ENCODE measurements at regions not wholly inside any gene's neighbourhood (a gene's known extent, or its start where the extent isn't known, plus 50 kb on each side); places are given as distances from the start of the nearest gene placed in this dataset.

GRCh38 chr12:126557659-126558058, 1492.4 kb downstream of the AACS start:
- TF ChIP-seq CTCF (IDR thresholded peaks at IDR 0.05; ENCODE audit: low read length) (no peak), EZH2 (IDR thresholded peaks at IDR 0.05; ENCODE audit: borderline replicate concordance, low read length) (no peak)
- no peaks in the 10 kb centered on the region for H3K9me2 ChIP-seq (ENCODE audit: low read depth, low read length)
- no peaks in the 10 kb centered on the region for H3K9me3 ChIP-seq (ENCODE audit: low read length)
- H3K79me2 ChIP-seq (ENCODE audit: insufficient read depth, low read length), result no peaks in the 10 kb centered on the region
- no peaks in the 10 kb centered on the region for H4K20me1 ChIP-seq (ENCODE audit: insufficient read depth, low read length)
- no peak overlapping the region for H3K27ac ChIP-seq (ENCODE audit: low read depth, low read length, poor library complexity, severe bottlenecking)
- H3K36me3 ChIP-seq (ENCODE audit: insufficient read depth, low read length), result no peaks in the 10 kb centered on the region
- H3K4me1 ChIP-seq (ENCODE audit: insufficient read depth, low read length, severe bottlenecking), result no peaks in the 10 kb centered on the region
- H3F3A ChIP-seq (ENCODE audit: insufficient read depth, low read length), result no peaks in the 10 kb centered on the region
- no peak overlapping the region for H3K9ac ChIP-seq (ENCODE audit: low read length)
- no peaks in the 10 kb centered on the region for H3K27me3 ChIP-seq (ENCODE audit: insufficient read depth, low read length)
- H3K4me3 ChIP-seq (ENCODE audit: low read depth, low read length, poor library complexity, severe bottlenecking), result no peak overlapping the region
- no peak overlapping the region for H3K4me2 ChIP-seq (ENCODE audit: low read length)
- no peak overlapping the region for H2AFZ ChIP-seq (ENCODE audit: low read length)

GRCh38 chr12:126558219-126558618, 1493.0 kb downstream of the AACS start:
- Histone ChIP-seq H3K4me2 (ENCODE audit: low read length) (no peak overlapping the region), H2AFZ (ENCODE audit: low read length) (no peak overlapping the region), H3K4me1 (ENCODE audit: insufficient read depth, low read length, severe bottlenecking) (no peaks in the 10 kb centered on the region), H3K27ac (ENCODE audit: low read depth, low read length, poor library complexity, severe bottlenecking) (no peak overlapping the region), H3K36me3 (ENCODE audit: insufficient read depth, low read length) (no peaks in the 10 kb centered on the region), H3K79me2 (ENCODE audit: insufficient read depth, low read length) (no peaks in the 10 kb centered on the region), H3K9me3 (ENCODE audit: low read length) (no peaks in the 10 kb centered on the region), H3K27me3 (ENCODE audit: insufficient read depth, low read length) (no peaks in the 10 kb centered on the region), H3K9ac (ENCODE audit: low read length) (no peak overlapping the region), H4K20me1 (ENCODE audit: insufficient read depth, low read length) (no peaks in the 10 kb centered on the region), H3K4me3 (ENCODE audit: low read depth, low read length, poor library complexity, severe bottlenecking) (no peak overlapping the region), H3K9me2 (ENCODE audit: low read depth, low read length) (no peaks in the 10 kb centered on the region), H3F3A (ENCODE audit: insufficient read depth, low read length) (no peaks in the 10 kb centered on the region)
- no peak for TF ChIP-seq CTCF (IDR thresholded peaks at IDR 0.05; ENCODE audit: low read length)
- TF ChIP-seq EZH2 (IDR thresholded peaks at IDR 0.05; ENCODE audit: borderline replicate concordance, low read length), result no peak

- Histone ChIP-seq H3K36me3 (ENCODE audit: insufficient read depth, low read length) (no peaks in the 10 kb centered on the region), H4K20me1 (ENCODE audit: insufficient read depth, low read length) (no peaks in the 10 kb centered on the region), H3K27me3 (ENCODE audit: insufficient read depth, low read length) (no peaks in the 10 kb centered on the region), H3F3A (ENCODE audit: insufficient read depth, low read length) (no peaks in the 10 kb centered on the region), H3K4me3 (ENCODE audit: low read depth, low read length, poor library complexity, severe bottlenecking) (no peak overlapping the region), H3K9ac (ENCODE audit: low read length) (no peak overlapping the region), H2AFZ (ENCODE audit: low read length) (no peak overlapping the region), H3K27ac (ENCODE audit: low read depth, low read length, poor library complexity, severe bottlenecking) (no peak overlapping the region), H3K4me2 (ENCODE audit: low read length) (no peak overlapping the region), H3K79me2 (ENCODE audit: insufficient read depth, low read length) (no peaks in the 10 kb centered on the region), H3K4me1 (ENCODE audit: insufficient read depth, low read length, severe bottlenecking) (no peaks in the 10 kb centered on the region), H3K9me3 (ENCODE audit: low read length) (no peaks in the 10 kb centered on the region), H3K9me2 (ENCODE audit: low read depth, low read length) (no peaks in the 10 kb centered on the region)
- TF ChIP-seq CTCF (IDR thresholded peaks at IDR 0.05; ENCODE audit: low read length) (no peak), EZH2 (IDR thresholded peaks at IDR 0.05; ENCODE audit: borderline replicate concordance, low read length) (no peak)
Measured at GRCh38 chr12:126558810-126559209, 1493.6 kb downstream of the AACS start.
